ENCODE measurements at regions not wholly inside any gene's neighbourhood (a gene's known extent, or its start where the extent isn't known, plus 50 kb on each side); places are given as distances from the start of the nearest gene placed in this dataset.
"Not testable (repeated sequence)": the region's sequence is repeated elsewhere in the genome, so short reads cannot be mapped to it uniquely, and the experiment has no call there.

DNA sequence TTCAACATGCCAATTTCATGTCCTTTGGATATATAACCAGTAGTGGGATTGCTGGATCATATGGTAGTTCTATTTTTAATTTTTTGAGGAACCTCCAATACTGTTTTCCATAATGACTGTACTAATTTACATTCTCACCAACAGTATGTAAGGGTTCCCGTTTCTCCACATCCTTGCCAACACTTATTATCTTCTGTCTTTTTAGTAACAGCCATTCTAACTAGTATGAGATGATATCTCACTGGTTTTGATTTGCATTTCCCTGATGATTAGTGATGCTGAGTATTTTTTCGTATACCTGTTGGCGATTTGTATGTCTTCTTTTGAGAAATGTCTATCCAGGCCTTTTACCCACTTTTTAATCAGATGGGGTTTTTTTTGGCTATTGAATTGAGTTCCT lies 133.5 kb upstream of the MED14 start:
- no peak for DNase-seq
- H3K9me3 Mint-ChIP-seq, result no peaks in the 10 kb centered on the region
- H3K27ac ChIP-seq (ENCODE audit: low read length), result no peak overlapping the region
- H3K4me1 Mint-ChIP-seq, result peaks cover 0 to 2% (median 0%) of the 10 kb centered on the region in 3 donors
- CTCF ChIA-PET, result no interaction called here
- H3K27me3 ChIP-seq (replicated peaks in 1 of 2; ENCODE audit: control insufficient read depth in 2 of 2, extremely low read depth in 1 of 2, insufficient read depth in 2 of 2, low read length in 1 of 2), result no peaks in the 10 kb centered on the region
- no peak overlapping the region for H3K27ac Mint-ChIP-seq
- no peaks in the 10 kb centered on the region for H3K4me1 ChIP-seq (ENCODE audit: control insufficient read depth in 1 of 2, extremely low read depth in 1 of 2, insufficient read depth in 2 of 2, low read length in 2 of 2)
- no peak for ATAC-seq (replicated peaks in 1 of 4)
- H3K27me3 Mint-ChIP-seq, result peaks cover 6 to 38% of the 10 kb centered on the region in 2 donors
- H3K36me3 Mint-ChIP-seq, result no peaks in the 10 kb centered on the region
- no CpG with 5 or more reads among the region's 3 CpGs for WGBS (ENCODE audit: insufficient coverage)
- H3K36me3 ChIP-seq (ENCODE audit: control insufficient read depth in 2 of 2, extremely low read depth in 1 of 2, insufficient read depth in 1 of 2, low read length in 1 of 2), result no peaks in the 10 kb centered on the region
- POLR2A ChIA-PET, result no interaction called here
- no peak overlapping the region for H3K4me3 ChIP-seq (ENCODE audit: control insufficient read depth in 1 of 2, extremely low read depth in 1 of 2, low read length in 1 of 2)
- H3K4me3 Mint-ChIP-seq, result no peak overlapping the region
- no peaks in the 10 kb centered on the region for H3K9me3 ChIP-seq

DNA sequence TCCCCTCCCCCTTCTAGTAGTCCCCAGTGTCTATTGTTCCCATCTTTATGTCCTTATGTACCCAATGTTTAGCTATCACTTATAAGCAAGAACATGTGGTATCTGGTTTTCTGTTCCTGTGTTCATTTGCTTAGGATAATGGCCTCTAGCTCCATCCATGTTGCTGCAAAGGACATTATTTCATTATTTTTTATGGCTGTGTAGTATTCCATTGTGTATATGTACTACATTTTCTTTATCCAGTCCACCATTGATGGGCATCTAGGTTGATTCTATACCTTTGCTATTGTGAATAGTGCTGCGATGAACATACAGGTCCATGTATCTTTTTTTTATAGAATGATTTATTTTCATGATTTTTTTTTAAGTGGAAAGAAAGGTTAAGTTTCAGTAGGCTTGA lies 135.6 kb upstream of the MED14 start:
- H3K36me3 ChIP-seq (ENCODE audit: control insufficient read depth in 2 of 2, extremely low read depth in 1 of 2, insufficient read depth in 1 of 2, low read length in 1 of 2); H3K4me3 ChIP-seq (ENCODE audit: control insufficient read depth in 1 of 2, extremely low read depth in 1 of 2, low read length in 1 of 2); POLR2A ChIA-PET; H3K9me3 Mint-ChIP-seq; ATAC-seq (replicated peaks in 1 of 4); H3K4me1 ChIP-seq (ENCODE audit: control insufficient read depth in 1 of 2, extremely low read depth in 1 of 2, insufficient read depth in 2 of 2, low read length in 2 of 2); H3K9me3 ChIP-seq; DNase-seq; H3K36me3 Mint-ChIP-seq; H3K27ac ChIP-seq (ENCODE audit: low read length); H3K27ac Mint-ChIP-seq; H3K4me1 Mint-ChIP-seq; H3K27me3 ChIP-seq (replicated peaks in 1 of 2; ENCODE audit: control insufficient read depth in 2 of 2, extremely low read depth in 1 of 2, insufficient read depth in 2 of 2, low read length in 1 of 2); CTCF ChIA-PET; H3K4me3 Mint-ChIP-seq: not testable (repeated sequence)
- WGBS (ENCODE audit: insufficient coverage), result no CpG with 5 or more reads among the region's 1 CpG
- H3K27me3 Mint-ChIP-seq, result peaks cover 6 to 42% of the 10 kb centered on the region in 2 donors

DNA sequence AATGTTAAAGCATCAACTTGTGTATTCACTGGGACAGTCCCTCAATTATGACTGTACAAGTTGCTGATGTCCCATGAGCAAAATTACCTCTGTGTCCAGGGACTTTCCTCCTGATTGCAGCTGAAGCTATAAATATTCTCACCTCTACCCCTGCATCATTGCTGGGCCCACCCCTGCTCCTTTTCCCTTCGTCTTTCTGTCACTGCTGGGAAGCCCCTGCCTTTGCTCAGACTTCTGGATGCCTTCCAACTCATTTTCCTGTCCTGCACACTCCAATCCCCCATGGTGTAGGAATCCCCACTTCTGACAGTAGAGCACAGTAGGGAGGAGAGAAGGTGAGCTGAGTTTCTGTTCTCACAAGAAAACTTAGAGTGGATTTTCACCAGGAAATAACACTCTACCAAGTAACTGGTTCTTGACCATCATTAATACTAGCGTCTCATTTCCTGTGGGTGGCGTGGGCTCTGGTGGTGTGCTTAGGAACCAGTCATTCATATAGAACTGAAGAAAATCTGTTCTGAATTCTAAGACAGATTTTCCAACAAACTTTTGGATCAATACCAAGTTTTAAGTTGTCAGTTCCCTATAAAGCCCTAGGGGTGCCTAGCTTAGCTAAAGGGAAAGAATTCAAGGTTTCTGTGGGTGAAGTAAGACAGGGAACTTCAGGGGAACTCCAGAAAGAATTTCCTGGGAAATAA lies 136.2 kb upstream of the MED14 start:
- no peaks in the 10 kb centered on the region for H3K9me3 ChIP-seq
- H3K36me3 Mint-ChIP-seq, result no peaks in the 10 kb centered on the region
- no peak overlapping the region for H3K4me3 ChIP-seq (ENCODE audit: control insufficient read depth in 1 of 2, extremely low read depth in 1 of 2, low read length in 1 of 2)
- no peak overlapping the region for H3K27ac Mint-ChIP-seq
- ChIA-PET POLR2A (no interaction called here), CTCF (interaction anchor here in 1 of 2 donors (1.4 kb wide), 1 partner anchor 244 kb away, joined by 3 read pairs; no protein-coding TSS in a partner anchor)
- no peak overlapping the region for H3K4me3 Mint-ChIP-seq
- H3K27ac ChIP-seq (ENCODE audit: low read length), result no peak overlapping the region
- no peak for ATAC-seq (replicated peaks in 1 of 4)
- peaks cover 0 to 2% (median 0%) of the 10 kb centered on the region in 3 donors for H3K4me1 Mint-ChIP-seq
- DNase-seq, result peak in 1 of 35 experiments; percentile 1
- no peaks in the 10 kb centered on the region for H3K9me3 Mint-ChIP-seq
- H3K4me1 ChIP-seq (ENCODE audit: control insufficient read depth in 1 of 2, extremely low read depth in 1 of 2, insufficient read depth in 2 of 2, low read length in 2 of 2), result no peaks in the 10 kb centered on the region
- H3K27me3 Mint-ChIP-seq, result peaks cover 6 to 42% of the 10 kb centered on the region in 2 donors
- H3K36me3 ChIP-seq (ENCODE audit: control insufficient read depth in 2 of 2, extremely low read depth in 1 of 2, insufficient read depth in 1 of 2, low read length in 1 of 2), result no peaks in the 10 kb centered on the region
- no CpG with 5 or more reads among the region's 3 CpGs for WGBS (ENCODE audit: insufficient coverage)
- H3K27me3 ChIP-seq (replicated peaks in 1 of 2; ENCODE audit: control insufficient read depth in 2 of 2, extremely low read depth in 1 of 2, insufficient read depth in 2 of 2, low read length in 1 of 2), result no peaks in the 10 kb centered on the region

DNA sequence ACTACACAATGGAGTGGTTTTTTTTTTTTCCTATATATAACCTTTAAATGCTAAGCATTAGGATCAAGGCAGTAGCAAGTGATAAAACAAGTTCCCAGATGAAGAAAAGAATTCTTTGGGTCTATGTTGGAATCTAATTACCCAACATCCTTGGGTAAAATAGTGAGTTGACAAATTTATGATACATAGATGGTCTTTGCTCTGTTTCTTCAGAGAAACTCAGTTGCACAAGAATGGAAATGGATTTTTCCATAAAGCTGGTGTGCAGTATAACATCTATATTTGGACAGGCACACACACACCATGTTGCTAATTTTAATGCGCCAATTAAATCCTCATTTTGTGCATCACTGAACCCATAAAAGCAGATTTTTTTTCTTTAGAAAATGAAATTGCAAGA lies 137.0 kb upstream of the MED14 start:
- WGBS (ENCODE audit: insufficient coverage), result no CpG with 5 or more reads among the region's 1 CpG
- POLR2A ChIA-PET, result no interaction called here
- no peak for ATAC-seq (replicated peaks in 1 of 4)
- H3K4me1 Mint-ChIP-seq, result peaks cover 0 to 2% (median 0%) of the 10 kb centered on the region in 3 donors
- peaks cover 6 to 34% of the 10 kb centered on the region in 2 donors for H3K27me3 Mint-ChIP-seq
- no peak overlapping the region for H3K27ac ChIP-seq (ENCODE audit: low read length)
- no peaks in the 10 kb centered on the region for H3K9me3 Mint-ChIP-seq
- H3K36me3 Mint-ChIP-seq, result no peaks in the 10 kb centered on the region
- H3K36me3 ChIP-seq (ENCODE audit: control insufficient read depth in 2 of 2, extremely low read depth in 1 of 2, insufficient read depth in 1 of 2, low read length in 1 of 2), result no peaks in the 10 kb centered on the region
- DNase-seq, result no peak
- H3K4me1 ChIP-seq (ENCODE audit: control insufficient read depth in 1 of 2, extremely low read depth in 1 of 2, insufficient read depth in 2 of 2, low read length in 2 of 2), result no peaks in the 10 kb centered on the region
- H3K9me3 ChIP-seq, result no peaks in the 10 kb centered on the region
- CTCF ChIA-PET, result interaction anchor here in 1 of 2 donors (1.4 kb wide), 1 partner anchor 243 kb away, joined by 3 read pairs; no protein-coding TSS in a partner anchor
- H3K4me3 Mint-ChIP-seq, result no peak overlapping the region
- no peak overlapping the region for H3K27ac Mint-ChIP-seq
- H3K27me3 ChIP-seq (replicated peaks in 1 of 2; ENCODE audit: control insufficient read depth in 2 of 2, extremely low read depth in 1 of 2, insufficient read depth in 2 of 2, low read length in 1 of 2), result no peaks in the 10 kb centered on the region
- no peak overlapping the region for H3K4me3 ChIP-seq (ENCODE audit: control insufficient read depth in 1 of 2, extremely low read depth in 1 of 2, low read length in 1 of 2)

DNA sequence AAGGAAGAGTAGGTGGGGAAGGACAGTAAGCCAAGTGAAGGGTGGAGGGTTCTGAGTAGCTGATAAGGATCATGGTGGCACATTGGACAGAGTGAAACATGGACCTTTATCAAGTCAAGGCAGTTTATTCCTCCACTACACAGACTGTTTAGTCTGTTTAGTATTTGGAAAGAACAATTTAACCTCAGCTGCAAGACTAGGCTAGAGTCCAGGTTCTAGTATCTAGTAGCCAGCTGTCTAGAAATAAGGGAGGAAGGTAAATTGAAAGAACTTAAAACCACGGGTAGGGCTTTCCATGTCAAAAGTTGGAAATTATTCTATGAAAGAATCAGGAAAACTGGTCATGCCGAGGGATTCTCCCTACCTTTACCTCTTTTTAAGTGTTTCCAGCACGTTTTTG lies 140.1 kb upstream of the MED14 start:
- no peak overlapping the region for H3K4me3 ChIP-seq (ENCODE audit: control insufficient read depth in 1 of 2, extremely low read depth in 1 of 2, low read length in 1 of 2)
- Mint-ChIP-seq H3K27me3 (peaks cover 2 to 27% of the 10 kb centered on the region in 2 donors), H3K27ac (no peak overlapping the region), H3K9me3 (no peaks in the 10 kb centered on the region), H3K4me1 (peaks cover 0 to 5% (median 0%) of the 10 kb centered on the region in 3 donors), H3K36me3 (no peaks in the 10 kb centered on the region), H3K4me3 (no peak overlapping the region)
- H3K36me3 ChIP-seq (ENCODE audit: control insufficient read depth in 2 of 2, extremely low read depth in 1 of 2, insufficient read depth in 1 of 2, low read length in 1 of 2), result no peaks in the 10 kb centered on the region
- CTCF ChIA-PET, result interaction anchor here in 1 of 2 donors (0.6 kb wide), 1 partner anchor 242 kb away, joined by 3 read pairs; no protein-coding TSS in a partner anchor
- no peak for ATAC-seq (replicated peaks in 1 of 4)
- no peak for DNase-seq
- POLR2A ChIA-PET, result no interaction called here
- no CpG with 5 or more reads among the region's 3 CpGs for WGBS (ENCODE audit: insufficient coverage)
- no peaks in the 10 kb centered on the region for H3K9me3 ChIP-seq
- H3K4me1 ChIP-seq (ENCODE audit: control insufficient read depth in 1 of 2, extremely low read depth in 1 of 2, insufficient read depth in 2 of 2, low read length in 2 of 2), result no peaks in the 10 kb centered on the region
- H3K27ac ChIP-seq (ENCODE audit: low read length), result no peak overlapping the region
- no peaks in the 10 kb centered on the region for H3K27me3 ChIP-seq (replicated peaks in 1 of 2; ENCODE audit: control insufficient read depth in 2 of 2, extremely low read depth in 1 of 2, insufficient read depth in 2 of 2, low read length in 1 of 2)

DNA sequence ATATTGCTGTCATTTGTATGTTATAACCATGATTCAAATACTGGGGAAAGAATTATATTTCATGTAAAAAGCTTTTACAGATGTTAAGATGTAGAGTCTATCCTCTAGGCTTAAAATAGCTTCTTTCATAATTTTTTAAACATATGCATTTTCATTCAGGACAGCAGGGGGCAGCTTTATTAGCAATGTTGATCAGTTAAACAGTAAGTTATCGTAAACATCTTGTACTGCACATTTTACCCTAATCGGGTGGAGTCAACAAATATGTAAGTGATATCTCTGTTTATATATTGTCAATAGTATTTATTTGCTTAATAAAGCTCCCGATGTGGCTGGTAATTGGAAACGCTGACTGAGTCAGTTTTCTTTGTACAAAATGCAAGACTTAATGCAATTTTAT lies 142.5 kb upstream of the MED14 start:
- peak in 7 of 35 experiments; percentile 0 to 55 (median 8) for DNase-seq
- no peaks in the 10 kb centered on the region for H3K4me1 ChIP-seq (ENCODE audit: control insufficient read depth in 1 of 2, extremely low read depth in 1 of 2, insufficient read depth in 2 of 2, low read length in 2 of 2)
- no peaks in the 10 kb centered on the region for H3K36me3 ChIP-seq (ENCODE audit: control insufficient read depth in 2 of 2, extremely low read depth in 1 of 2, insufficient read depth in 1 of 2, low read length in 1 of 2)
- no peaks in the 10 kb centered on the region for H3K9me3 ChIP-seq
- Mint-ChIP-seq H3K4me3 (no peak overlapping the region), H3K9me3 (no peaks in the 10 kb centered on the region), H3K27me3 (peaks cover 0 to 27% of the 10 kb centered on the region in 2 donors), H3K27ac (no peak overlapping the region), H3K36me3 (no peaks in the 10 kb centered on the region), H3K4me1 (peaks cover 0 to 3% (median 0%) of the 10 kb centered on the region in 3 donors)
- no peak overlapping the region for H3K4me3 ChIP-seq (ENCODE audit: control insufficient read depth in 1 of 2, extremely low read depth in 1 of 2, low read length in 1 of 2)
- ChIA-PET CTCF (interaction anchor here (0.5 to 3.0 kb wide), 11 partner anchors 85 to 334 kb away, joined by 3 to 48 read pairs (median 4); partner anchors contain the start of gene USP9X (in 1 of the 2)), POLR2A (interaction anchor here (0.7 to 1.0 kb wide), 2 partner anchors 198 to 237 kb away, joined by 5 to 8 read pairs; no protein-coding TSS in a partner anchor)
- no peaks in the 10 kb centered on the region for H3K27me3 ChIP-seq (replicated peaks in 1 of 2; ENCODE audit: control insufficient read depth in 2 of 2, extremely low read depth in 1 of 2, insufficient read depth in 2 of 2, low read length in 1 of 2)
- peak in 1 of 4 experiments; percentile 34 for ATAC-seq (replicated peaks in 1 of 4)
- no CpG with 5 or more reads among the region's 4 CpGs for WGBS (ENCODE audit: insufficient coverage)
- no peak overlapping the region for H3K27ac ChIP-seq (ENCODE audit: low read length)
